ENCODE measurements at regions not wholly inside any gene's neighbourhood (a gene's known extent, or its start where the extent isn't known, plus 50 kb on each side); places are given as distances from the start of the nearest gene placed in this dataset.

DNA sequence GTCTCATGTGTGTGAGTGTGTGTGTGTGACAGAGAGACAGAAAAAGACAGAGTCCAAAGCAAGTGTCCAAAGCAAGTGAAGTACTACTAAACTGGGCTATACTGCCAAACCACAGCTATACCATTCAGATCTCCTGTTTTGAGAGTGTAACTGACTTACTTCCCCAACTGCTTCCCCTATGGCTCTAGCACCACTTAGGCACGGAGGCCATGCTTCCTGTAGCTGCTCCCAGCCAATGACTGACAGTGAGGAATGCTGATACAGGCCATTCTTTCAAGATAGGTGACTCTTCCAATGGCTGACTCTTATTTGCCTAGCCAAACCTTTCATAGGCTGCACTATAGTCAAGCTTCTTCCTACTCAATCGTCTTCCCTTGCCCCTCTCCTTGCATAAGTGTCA, 393.2 kb downstream of the BCAT1 start:
- DNase-seq = no peak

DNA sequence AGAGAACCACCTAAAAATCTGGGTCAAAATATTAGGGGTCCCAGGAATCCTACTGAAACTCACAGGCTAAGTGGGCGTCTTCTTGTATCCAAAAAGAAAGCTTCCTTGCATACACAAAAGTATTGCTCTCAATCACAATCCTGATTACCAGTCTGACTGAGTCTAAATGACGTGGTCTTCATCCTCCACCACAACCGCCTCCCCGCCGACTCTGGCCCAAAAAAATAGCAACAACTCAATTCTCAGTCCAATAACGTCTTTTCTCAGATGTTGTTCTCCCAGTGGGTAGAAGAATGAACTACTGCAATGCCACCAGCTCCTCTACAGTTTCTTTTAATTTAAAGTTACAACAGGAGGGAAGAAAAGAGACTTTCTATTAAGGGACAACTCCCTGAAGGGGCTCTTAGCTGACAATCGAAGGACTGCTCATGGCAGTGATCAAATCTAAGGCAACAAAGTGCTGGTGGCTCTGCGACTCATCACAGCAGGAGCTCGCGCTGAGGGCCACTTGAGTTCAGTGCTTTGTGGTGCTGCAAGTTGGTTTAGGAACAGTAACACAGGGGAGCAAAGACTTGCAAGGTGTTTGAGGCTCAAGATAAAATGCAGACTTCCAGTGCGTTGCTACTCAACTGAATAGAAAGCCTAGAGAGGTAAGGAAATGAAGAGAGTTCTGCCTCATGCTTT, 394.1 kb downstream of the BCAT1 start:
- DNase-seq = no peak

DNA sequence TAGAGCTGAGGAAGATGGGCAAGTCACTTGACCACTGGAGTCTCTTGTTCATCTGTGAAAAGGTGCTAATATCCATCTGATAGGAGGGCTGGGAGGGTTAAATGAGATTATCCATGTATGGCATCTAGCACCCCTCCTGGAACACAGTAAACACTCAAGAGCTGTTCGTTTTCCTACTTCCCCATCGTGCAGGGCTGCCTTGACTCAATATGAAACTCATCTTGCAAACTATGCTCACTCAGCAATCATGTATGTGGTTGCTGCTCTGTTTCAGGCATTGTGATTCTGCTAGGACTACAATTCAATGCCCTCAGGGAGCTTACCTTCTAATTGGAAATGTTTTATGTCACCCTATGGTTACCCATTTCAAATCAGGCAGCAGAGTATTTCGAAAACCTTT, 395.6 kb downstream of the BCAT1 start:
- DNase-seq = no peak

DNA sequence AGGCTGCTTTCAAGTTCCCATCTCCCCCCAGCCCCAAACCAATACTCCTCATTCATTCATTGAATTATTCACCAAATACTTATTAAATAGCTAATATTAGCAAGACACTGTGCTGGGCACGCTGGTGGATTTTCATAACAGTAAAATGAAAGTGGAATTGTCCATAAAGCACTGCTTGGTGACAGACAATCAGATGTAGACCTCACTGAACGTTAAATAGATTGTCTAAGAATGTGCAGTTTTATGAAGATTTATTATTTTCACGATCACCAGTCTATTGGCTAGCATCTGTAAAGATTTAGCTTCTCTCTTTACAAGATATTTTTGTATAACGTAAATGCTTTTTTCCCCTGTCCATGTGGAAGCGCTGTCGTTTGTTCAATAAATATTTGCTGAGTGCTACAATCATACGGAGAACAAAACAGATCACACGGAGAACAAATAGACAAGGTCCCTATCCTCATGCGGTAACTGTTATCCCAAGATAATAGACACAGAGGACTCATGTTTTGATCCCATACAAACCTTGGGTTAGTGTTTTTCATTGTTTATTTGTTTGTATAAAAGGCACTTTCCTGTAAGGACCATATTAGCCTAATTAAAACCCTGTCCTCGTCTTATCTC, 397.6 kb downstream of the BCAT1 start:
- DNase-seq = no peak

DNA sequence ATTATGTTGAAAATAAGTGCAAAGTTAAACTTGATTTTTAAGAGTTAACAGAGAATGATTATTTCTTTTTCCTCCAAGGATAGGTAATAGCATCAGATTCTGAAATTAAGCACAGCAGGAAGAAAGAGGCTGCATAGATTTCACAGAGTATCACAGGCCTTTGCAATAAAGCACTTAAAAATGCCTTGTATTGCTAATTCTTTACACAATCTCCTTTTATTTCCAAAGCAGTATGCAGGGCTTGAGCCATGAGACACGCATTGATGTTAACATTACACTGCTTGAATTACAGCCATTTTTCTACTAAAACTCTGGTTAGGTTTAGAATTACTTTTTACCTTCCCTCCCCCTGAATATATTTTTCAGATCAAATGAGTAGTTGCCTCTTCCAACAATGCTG, 398.3 kb downstream of the BCAT1 start:
- DNase-seq = no peak

DNA sequence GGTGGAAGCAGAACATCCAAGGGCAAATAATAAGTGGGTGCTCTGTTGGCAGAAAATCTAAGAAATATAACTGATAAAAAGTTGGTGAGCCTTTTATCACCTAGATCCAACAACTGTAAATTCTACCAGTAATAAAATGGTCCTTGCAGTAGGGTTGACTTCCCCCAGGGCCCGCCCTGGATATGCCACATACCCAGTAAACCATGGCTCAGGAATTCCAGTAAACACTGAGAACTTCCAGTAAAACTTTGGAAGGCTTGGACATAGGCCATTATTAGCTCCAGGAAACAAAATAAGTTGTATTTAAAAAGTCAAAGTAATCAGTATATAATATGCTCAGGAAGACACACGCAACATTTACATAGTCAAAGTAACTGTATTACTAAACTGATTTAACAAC, 402.2 kb downstream of the BCAT1 start:
- DNase-seq = no peak

DNA sequence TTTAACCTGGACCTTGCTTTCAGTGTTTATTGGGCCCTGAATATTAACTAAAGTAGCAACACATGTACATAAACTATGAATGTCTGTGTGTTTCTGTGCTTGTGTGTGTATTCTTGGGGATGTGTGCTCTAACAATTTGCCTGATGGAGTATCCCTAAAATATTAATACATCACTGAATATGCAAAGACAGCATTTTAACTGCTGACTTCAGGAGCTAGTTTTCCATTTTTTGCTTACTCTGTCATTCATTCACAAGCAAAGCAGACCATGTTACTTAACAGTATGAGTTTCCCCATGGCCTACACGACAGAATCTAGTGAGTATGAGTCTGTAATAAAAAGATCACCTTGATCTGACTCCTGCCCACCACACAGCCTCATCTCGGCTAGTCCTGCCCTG, 402.8 kb downstream of the BCAT1 start:
- no peak for DNase-seq

DNA sequence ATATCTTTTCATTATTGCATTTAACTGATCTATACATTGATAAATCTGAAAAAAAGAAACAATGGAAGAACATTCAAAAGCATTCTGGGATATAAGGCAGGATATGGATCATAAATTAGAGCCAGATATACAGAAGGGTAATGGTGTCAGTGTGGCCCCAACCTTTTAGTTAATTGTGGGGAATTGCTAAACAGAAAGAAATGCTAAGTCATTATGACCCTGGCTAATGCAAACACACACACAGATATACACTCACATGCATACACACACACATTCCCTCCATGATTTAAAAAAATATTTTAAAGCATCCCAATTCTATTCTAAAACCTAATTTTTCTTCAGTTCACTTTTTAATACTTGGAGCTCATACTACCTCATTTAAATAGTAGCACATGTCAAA, 404.5 kb downstream of the BCAT1 start:
- no peak for DNase-seq

DNA sequence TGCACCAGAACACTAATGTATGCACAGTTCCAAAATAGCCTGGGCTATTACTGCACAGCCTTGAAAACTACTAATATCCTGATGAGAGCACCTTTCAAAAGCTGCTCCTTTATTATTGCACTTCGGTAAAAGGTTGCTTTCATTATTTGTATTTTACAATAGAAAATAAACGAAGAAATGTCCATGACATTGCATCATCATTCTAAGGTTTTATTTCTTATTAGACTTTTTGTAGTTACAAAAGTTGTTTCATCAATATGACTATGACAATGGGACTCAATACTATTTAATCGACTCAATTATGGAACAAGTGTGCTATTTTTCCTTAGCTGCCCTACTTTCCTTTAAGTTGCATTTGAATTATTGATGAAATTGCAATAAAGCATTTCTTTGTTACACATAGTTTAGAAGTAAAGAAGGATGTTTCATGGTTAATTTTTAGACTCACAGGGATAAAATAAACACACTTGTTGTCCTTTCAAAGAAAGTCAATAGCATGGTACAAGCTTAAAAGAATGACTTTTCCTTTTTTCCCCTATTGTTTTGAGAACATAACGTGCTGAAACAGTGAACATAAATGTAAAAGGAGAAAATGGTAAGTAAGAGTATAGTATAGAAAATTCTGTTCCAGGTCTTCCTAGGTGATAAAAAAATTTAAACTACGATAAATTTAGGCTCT, 407.6 kb downstream of the BCAT1 start:
- DNase-seq = no peak

DNA sequence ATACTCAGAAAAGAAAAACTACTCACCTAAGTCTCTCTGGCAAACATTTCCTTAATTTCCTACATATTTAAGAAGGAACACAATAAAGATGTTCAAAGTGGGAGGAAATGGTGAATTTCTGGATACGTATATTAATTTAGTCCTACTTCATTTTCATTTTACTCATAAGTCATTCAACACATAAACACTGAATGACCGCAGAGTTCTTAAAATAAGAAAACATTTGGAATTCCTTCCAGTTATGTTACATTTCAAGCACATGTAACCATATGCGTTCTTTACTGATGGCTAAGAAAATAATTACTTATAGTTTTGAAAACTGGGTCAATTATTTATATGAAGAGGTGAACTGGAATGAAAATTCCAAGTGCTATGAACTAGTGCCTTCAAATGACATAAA, 409.3 kb downstream of the BCAT1 start:
- DNase-seq = no peak

DNA sequence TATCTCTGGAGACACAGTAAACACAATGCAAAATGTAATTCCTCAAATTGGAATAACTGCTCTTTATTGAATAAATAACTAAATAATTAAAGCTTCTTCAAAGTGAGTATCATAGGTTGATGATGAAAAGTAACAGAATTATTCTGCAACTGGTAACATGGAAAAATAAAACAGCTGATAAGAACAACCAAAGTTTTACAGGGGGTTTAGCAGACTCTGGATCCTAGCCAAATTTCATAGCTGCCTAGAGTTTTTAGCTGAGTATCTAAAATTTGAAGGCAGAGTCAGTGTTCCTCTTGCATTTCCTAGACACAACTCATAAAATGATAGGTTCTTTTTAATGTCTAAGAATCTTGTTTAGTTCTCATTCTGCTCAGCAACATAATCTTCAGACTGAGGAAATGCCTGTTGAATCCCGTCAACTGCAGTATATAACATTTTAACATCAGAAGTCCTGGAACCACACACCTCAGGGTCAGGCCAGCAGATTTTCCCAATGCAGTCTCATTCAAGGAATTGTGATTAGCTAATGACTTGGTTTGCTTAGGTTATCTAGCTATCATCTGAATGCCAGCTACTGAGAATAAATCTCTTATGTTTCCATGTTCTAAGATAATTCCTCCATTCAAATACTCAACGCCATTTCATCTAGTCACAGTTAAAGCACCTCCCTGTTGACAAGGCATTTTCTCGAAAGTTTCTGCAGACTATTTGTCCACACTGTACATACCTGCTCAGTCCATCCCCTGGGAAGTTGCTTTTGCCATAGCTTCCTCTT, 411.6 kb downstream of the BCAT1 start:
- no peak for DNase-seq

DNA sequence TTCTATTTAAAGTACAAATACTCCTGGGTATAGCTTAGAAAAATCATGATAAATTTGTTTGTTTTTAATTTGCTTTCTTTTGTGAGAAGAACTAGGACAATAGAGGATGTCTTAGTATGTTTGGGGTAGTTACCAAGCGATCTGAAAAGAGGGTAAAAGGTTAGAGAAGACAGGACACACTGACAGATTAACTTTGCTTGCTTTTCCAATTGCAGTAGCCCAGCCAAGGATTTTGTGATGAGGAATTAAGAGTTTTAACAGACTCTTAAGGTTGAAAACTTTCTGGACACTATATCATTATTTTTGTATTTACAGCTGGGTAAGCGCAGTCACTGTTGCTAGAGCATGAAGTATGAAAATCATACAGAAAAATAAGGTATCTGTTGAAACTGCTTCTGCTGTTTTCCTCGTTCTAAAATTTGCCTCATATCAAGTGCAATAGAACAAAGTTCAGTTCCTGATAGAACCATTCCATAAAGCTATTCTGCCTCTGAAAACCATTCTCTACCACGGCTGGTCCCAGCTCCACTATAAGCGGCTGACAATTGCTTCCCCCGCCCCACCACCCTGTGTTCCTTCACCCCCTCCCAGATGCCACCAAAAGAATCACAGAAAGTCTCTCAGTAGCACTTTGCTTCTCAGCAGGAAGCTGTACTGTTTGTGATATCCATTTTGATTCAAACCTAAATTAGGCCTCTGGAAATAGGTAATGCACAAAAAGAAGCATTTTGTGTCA, 413.4 kb downstream of the BCAT1 start:
- no peak for DNase-seq

DNA sequence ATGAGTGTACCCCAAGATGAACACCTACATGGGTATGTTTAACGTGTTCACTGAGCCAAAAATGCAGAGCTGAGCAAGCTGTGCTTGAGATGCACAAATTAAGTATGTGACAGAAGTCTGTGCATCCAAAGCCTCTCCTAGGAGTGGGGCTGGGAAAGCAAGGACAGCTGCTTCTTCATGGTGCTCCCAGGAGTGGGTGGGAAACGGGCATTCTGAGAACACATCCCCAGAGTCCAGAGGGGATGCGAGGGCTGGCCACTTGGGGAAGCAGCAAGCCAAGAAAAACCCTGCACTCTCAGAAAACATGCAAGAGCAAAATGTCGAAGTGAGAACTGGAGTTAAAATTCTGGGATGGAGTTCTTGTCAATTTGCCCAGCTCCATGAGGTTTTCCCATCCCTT, 414.3 kb downstream of the BCAT1 start:
- DNase-seq = no peak

DNA sequence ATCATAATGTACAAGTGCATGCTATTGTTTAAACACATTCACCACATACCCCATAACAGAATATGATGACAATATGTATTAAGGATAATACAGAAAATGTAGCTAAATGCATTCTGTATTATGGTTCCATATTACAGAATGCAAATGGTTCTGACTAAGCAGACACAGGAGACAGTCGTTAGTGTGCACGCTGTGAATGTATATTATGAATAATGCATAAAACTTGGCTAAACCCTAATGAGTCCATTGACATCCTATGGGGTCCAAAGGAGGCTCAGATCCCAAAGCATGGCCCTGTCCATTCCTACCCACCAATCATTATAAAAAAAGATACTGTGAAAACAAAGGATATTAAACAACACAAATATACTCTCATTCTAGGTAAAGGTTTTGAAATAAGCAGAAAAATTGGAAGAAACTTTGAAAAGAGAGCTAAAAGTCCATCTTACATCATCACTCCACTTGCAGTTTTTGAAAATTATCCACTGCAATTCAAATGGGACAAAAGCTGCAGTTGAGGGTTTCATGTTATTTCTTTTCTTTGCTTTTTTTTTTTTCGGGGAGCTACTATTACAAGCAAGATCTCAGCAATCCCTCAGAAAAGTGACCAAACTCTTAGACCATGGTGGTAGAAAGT, 415.1 kb downstream of the BCAT1 start:
- no peak for DNase-seq

DNA sequence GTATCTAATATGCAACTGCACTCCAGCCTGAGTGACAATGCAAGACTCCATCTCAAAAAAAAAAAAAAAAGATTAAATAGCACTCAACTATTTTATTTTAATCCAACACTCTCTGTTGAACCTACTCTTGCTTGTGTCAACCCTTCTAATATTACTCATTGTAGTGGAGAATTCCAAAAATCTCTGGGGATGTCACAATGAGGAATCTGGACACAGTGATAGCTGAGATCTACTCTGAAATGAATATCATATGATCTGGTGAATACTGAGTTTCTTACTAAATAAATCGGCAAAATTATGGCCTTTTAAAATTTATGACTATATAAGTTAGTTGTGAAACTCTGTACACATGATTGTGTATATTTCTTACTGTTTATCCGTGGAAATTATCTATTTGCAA, 418.2 kb downstream of the BCAT1 start:
- no peak for DNase-seq

DNA sequence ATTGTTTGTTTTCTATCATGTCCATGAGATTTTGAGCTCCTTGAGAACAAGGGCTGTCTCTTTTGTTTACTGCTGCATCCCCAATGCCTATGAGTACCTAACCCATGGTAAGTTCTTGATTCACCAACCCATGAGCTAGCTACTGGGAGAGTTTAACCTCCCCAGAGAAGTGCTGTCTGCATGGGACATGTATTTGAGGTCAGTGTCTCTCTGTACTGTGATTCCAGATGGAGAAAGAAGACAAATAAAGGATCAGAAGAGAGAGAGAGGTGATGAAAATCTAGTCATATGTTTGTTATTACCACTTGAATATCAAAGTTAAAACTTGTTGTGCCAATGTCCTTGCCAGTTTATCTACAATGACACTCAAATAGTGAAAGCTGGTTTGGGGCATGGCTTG, 421.8 kb downstream of the BCAT1 start:
- no peak for DNase-seq

DNA sequence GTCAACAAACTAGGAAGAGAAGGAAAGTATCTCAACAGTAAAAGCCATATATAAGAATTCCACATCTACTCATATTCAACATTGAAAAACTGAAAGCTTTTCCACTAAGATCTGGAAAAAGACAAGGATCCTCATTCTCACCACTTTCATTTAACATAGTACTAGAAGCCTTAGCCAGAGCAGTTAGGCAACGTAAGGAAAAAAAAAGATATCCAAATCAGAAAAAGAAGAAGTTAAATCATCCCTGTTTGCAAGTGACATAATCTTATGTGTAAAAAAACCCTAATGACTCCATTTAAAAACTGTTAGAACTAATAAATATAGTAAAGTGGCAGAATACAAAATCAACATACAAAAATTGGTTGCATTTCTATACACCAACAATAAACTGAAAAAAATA, 426.2 kb downstream of the BCAT1 start:
- DNase-seq = no peak

DNA sequence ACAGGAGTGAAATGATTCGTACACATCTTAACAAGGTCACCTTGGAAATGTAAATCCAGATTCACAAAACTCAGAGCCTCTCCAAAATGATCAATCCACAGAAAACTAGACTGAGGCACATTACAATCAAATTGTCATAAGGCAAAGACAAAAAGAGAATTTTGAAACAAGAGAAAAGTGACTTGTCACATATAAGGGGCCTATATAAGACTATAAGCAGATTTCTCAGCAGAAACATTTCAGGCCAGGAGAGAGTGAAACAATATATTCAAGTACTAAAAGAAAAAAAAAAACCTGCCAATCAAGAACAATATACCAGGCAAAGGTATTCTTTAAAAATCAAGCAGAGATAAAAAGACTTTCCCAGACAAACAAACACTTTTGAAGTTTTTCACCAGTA, 429.1 kb downstream of the BCAT1 start:
- DNase-seq = no peak

DNA sequence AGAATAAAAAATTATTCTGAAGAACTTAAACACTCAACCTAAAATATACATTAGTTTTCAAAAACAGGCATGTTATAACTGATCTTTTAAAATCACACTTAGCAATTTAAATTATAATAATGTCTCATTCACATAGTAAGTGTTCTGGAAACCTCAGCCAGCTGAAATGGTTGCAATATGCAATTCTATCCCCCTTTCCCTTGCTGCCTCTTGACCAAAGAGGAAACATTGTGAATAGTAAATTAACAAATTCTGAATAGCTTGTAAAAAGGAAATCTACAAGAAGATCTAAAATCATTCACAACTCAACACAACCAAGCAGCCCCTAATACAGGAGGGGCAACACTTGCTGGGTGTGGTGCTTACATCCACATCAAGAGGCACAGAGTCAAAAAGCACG, 431.9 kb downstream of the BCAT1 start:
- DNase-seq = no peak

DNA sequence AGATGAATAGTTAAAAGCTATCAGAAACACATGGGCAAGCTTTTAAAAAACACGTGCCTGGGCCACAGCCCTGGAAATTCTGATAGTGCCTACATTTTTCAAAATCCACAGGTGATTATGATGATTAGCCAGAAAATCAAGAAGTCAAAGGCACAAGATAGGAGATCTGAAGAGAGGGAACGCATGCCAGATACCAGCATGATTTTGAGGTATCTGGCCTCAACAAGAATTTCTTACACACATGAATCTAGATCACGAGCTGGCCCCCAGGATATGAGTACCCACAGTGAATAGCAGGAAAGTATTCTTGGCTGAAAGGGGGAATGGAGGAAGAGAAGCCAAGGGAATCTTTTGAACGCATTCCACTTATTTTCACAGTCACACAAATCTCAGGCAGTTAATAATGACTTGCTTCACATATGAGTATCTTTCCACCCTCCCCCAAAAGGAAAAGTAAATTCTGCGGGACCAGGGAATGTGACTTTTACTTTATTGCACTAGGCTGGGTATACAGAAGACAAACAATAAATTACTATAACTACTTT, 438.2 kb downstream of the BCAT1 start:
- DNase-seq = no peak

DNA sequence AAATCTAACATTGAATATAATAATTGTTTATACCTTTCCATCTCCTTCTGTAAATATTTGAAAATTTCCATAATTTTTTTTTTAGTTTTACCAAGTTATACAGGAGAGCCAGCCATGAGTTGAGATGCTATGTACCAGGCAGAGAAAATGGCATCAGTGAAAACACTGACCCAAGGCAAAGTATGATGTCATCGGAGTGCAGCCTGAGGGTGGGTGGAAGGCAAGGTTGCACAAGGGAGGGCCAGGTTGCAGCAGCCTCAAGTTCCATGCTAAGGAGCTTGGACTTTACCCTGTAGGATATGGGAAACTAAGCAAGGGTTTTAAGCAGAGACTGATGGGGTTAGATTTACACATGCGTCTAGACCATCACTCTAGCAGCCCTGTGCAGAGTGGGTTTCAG, 441.1 kb downstream of the BCAT1 start:
- DNase-seq = no peak
